GM19463 (cell line): ENCODE measurements at regions not wholly inside any gene's neighbourhood (a gene's known extent, or its start where the extent isn't known, plus 50 kb on each side); places are given as distances from the start of the nearest gene placed in this dataset.

Source experiments
- ATAC-seq: cut with Tn5 transposase; IDR thresholded peaks from one replicate; pipeline ENCODE4 v1.9.1; 2021; ENCODE audit warnings: mild to moderate bottlenecking, moderate library complexity; ENCODE audit not compliant: unreplicated experiment

DNA sequence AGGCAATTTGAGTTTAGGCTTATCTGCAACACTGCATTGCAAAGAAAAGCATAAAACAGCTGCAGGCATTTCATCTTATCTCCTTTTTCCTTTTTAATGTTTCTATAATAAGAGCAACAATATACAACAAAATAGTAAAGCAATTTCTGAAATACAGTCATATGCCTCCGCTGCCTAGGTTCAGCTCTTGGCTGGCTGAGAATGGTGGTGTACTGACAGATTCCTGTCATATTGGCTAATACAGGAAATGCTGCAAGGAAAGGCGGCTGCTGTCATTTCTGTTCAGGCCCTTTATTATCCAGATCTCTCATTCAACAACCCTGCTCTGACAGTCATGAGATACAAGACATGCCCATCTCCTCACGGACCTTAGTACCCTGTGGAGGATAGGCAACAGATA lies 677.0 kb downstream of the TAF11L14 start:
- no peak for ATAC-seq

- ATAC-seq, result no peak
Observed at GRCh38 chr5:18312016-18312415, 677.8 kb downstream of the TAF11L14 start.

- no peak for ATAC-seq
Observed at GRCh38 chr5:18314192-18314778, 680.0 kb downstream of the TAF11L14 start.

GRCh38 chr5:18321262-18321942 lies 687.1 kb downstream of the TAF11L14 start:
- no peak for ATAC-seq

DNA sequence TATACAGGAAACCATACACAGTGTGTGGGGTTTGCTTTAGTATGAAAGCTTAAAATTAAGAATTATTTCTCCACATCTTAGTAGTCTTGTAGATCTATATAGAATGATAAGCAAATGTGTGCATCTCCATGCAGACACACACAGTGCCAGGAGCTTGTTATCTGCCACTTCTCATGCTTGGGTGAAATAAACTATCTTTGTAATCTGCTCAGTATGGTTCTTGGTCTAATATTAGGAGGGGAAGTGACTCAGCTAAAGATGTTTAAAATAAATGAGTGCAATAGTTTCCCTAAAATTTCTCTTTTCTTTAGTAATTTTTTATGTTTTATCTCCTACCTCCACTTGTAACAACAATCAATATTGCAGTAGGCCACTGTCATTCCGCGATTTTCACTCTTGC lies 689.6 kb downstream of the TAF11L14 start:
- no peak for ATAC-seq

DNA sequence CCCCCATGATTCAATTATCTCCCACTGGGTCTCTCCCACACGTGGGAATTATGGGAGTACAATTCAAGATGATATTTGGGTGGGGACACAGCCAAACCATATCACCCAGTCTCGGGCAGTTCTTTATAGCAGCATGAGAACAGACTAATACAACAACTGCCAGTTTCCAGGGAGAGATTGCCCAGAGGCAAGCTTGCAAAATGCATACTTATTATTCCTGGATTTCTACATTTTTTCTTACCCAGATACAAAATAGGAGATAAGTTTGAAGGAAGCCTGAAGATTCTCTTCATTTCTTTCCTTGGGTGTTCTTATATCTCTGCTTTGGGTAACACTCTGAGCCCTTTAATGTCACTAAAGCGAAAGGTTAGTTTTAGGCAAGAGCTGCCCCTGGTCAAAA lies 691.2 kb downstream of the TAF11L14 start:
- no peak for ATAC-seq

GRCh38 chr5:18329328-18329727 lies 695.1 kb downstream of the TAF11L14 start:
- no peak for ATAC-seq

GRCh38 chr5:18333841-18334240 lies 699.6 kb downstream of the TAF11L14 start:
- no peak for ATAC-seq

DNA sequence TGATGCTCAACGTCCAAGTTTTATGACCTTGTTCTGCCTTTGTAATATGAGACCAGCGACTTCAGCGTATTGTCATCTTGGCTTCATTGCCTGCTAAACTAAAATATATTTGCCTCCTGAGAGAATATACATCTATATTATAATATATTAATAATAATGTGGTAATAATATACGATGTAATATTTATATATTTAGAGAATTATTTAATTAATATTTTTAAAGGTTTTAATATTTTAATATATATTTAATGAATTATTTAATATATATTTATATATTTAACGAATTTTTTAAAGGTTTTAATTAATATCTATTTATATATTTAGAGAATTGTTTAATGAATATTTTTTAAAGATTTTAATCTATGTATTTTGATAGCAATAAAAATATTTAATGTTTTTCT lies 700.7 kb downstream of the TAF11L14 start:
- ATAC-seq, result no peak

DNA sequence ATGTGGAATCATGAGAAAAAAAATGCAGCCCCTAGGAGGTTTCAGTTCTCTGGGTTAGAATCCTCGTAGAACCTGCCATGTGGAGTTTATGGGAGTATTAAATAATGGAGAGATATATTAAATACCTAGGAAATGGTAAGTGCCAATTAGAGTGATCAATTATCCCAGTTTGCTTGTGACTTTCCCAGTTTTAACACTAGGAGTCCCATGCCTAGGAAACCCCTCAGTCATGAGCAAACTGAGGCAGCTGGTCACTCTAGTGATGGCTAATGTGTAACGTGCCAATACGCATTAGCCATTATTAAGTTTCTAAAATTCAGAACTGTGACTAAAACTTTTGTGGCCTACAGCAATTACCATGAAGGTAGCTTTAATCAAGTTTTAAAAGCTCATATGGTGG lies 720.6 kb downstream of the TAF11L14 start:
- no peak for ATAC-seq

GRCh38 chr5:18357486-18357885 lies 723.2 kb downstream of the TAF11L14 start:
- no peak for ATAC-seq

GRCh38 chr5:18366234-18366633 lies 732.0 kb downstream of the TAF11L14 start:
- ATAC-seq, result no peak

- no peak for ATAC-seq
Observed at GRCh38 chr5:18370531-18370930, 736.3 kb downstream of the TAF11L14 start.

GRCh38 chr5:18375641-18376040 lies 741.4 kb downstream of the TAF11L14 start:
- no peak for ATAC-seq

DNA sequence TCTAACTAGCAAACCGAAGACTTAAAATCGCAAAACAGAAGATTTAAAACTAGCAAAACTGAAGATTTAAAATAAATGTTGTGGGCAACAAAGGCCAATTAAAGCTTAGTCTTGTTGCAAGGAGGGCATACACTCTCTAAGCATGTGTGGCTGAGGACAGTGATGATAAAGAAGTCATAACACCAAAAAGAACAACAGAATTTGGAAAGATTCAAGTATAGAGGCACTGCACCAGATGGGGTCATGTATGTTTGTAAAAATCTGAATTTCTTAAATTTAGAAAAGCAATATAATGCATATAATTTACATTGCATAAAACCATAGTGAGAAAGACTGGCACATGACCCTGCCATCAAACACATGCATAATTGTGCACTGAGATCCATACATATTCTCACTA lies 743.8 kb downstream of the TAF11L14 start:
- no peak for ATAC-seq

DNA sequence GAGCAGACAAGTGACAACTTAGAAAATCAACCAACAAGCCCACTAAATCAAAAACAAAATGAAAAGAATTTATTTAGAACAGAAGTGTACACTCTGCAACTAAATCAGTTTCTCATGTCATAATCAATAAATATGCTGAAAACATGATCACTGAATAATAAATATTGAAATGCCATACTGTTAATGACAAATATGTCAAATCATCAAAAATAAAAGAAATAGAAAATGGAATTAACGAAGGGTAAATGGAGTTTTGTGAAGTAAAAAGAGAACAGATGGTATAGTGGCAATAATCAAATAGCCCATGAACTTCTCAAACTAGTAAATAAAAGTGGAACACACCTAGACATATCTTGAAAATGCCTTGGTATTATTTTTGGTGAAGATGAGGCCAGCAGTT lies 744.9 kb downstream of the TAF11L14 start:
- no peak for ATAC-seq

DNA sequence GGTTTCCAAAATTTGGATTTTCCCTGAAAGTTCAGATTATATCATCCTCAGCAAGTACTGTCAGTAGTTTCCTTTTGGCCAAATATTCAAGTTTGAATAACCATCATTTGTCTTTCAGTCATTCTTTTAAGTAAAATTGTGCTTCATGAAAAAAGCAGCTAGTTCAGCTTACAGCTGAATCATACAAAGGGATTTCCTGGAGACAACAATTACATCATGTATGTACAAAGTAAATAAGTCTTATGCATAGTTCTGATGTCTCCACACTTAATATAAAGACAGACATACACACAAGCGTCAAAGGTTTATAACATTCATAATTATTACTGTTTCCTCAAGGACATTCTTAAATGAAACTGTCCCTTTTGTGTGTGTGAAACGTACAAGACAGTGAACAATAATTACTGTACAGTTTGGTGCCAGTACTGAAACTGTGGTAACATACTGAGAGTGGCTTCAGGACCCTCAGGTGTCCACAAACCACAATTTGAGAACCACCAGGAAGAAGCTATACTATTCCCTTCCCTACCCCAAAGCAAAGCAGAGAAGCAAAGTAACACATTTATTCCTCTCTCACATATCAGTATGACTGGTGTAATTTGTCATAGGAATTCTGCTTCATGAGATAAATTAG lies 746.6 kb downstream of the TAF11L14 start:
- no peak for ATAC-seq

DNA sequence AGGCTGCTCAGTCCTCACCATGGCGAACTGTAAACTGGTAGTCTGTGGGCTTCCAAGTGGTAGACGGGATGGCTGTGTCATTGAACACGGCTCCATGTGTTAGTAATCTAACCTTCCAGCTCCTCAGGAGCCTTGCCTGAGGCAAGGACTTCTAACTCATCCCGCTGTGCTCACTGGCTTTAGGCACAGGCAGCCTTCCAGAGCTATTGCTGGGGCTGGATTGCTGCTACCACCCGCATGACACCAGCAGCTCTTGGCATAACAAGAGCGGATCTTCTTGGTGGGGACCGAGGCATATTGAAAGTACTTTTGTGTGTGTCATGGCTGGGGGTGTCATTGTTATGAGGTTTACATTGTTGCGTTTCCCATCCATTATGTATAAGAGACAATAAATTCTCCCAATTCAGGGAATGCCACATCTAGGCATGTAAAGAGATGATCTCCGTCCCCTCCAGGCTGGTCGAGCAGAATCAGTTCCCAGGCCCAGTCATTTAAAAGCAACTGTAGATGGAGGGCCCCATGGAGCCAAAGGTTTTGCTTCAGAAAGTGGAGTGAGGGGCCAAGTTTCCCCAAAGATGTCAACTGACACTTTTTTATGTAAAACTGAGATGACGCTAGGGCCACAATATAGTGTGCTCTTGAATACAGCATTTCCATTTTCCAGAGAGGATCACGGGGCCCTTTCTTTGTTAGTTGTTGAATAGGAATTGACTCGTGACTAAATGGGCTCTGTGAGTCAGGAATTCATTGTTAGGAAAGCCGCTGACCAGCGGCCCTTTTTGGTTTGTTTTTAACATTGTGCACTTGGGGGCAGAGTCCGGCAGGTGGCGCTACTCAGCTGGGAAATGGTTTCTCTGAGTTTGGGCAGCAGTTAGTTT lies 759.5 kb downstream of the TAF11L14 start:
- peak; percentile 82 for ATAC-seq

- ATAC-seq, result no peak
Observed at GRCh38 chr5:18394443-18394804, 760.2 kb downstream of the TAF11L14 start.

DNA sequence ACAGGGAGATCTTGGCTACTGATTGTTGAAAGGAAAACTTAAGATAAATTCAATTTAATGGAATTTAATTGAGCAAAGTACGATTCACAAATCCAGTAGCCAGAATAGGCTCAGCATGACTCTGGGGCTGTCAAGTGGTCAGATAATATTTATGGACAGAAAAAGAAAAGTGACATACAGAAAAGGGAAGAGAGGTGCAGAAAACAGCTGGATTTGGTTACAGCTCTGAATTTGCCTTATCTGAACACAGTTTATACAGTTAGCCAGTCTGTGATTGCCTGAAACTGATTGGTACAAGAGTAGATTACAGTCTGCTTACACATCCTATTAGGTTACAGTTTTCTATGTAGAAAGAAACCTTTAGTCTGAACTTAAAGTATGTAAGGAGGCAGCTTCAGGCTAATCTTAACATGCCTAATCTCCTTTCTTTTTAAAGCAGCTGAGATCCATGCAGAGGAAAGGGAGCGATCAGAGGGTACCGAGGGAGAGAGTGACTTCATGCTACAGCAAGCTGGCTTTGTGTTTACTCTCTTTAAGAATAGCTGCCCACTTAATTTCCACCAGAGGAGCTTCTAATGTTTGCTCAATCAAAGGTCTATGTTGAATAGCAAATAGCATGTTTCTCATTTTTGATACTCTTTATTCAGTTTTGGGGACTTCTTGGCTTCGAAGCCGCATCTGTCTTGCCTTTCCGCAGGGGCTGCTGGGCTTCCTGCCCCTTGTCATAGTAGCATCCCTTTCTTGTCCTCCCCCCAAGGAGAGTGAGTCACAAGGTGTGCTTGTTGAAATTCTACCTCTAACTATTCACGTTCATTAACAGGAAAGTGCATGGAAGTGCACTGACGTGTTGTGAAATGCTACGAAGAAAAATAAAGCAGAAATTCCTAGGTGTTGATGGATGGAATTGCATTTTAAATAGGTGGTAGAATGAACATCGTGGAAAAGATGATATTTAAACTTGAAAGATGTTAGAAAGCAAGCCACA lies 761.2 kb downstream of the TAF11L14 start:
- no peak for ATAC-seq
